Lung (tissue), 11 donors: ENCODE measurements at regions not wholly inside any gene's neighbourhood (a gene's known extent, or its start where the extent isn't known, plus 50 kb on each side); places are given as distances from the start of the nearest gene placed in this dataset.
"Not testable (repeated sequence)": the region's sequence is repeated elsewhere in the genome, so short reads cannot be mapped to it uniquely, and the experiment has no call there.

Experiments
- ATAC-seq: fragments of 200-7000 bp; cut with Tn5 transposase; one replicate; pipeline ENCODE4 v1.9.1; 2020; ENCODE audit warnings: moderate number of reproducible peaks; ENCODE audit not compliant: insufficient read depth, low FRiP score
- DNase-seq, 3 donors: peaks; one replicate each; pipeline ENCODE4 v3.0.0-alpha.2; 2013 to 2017
- H3K27ac ChIP-seq, 2 donors: one replicate each; pipeline ENCODE4 v1.5.1; 2013; ENCODE audit warnings: mild to moderate bottlenecking in 2 of 2, moderate library complexity in 2 of 2, control low read depth in 1 of 2, inconsistent platforms in 1 of 2, low read depth in 1 of 2, low read length in 1 of 2
- H3K27me3 ChIP-seq, 3 donors: one replicate each; pipeline ENCODE4 v1.5.1; 2013; ENCODE audit warnings: low read length in 2 of 3; ENCODE audit not compliant: control insufficient read depth in 3 of 3, insufficient read depth in 3 of 3
- H3K36me3 ChIP-seq, 4 donors: one replicate each; pipeline ENCODE4 v1.5.1; 2013; ENCODE audit warnings: low read length in 4 of 4, mild to moderate bottlenecking in 1 of 4, moderate library complexity in 1 of 4; ENCODE audit not compliant: control insufficient read depth in 4 of 4, insufficient read depth in 4 of 4
- H3K4me1 ChIP-seq, 5 donors: one replicate each; pipeline ENCODE4 v1.5.1; 2013; ENCODE audit warnings: low read length in 5 of 5, mild to moderate bottlenecking in 2 of 5, moderate library complexity in 1 of 5; ENCODE audit not compliant: control insufficient read depth in 5 of 5, insufficient read depth in 5 of 5
- H3K4me3 ChIP-seq: one replicate; pipeline ENCODE4 v1.5.1; 2013; ENCODE audit warnings: mild to moderate bottlenecking, control low read depth, moderate library complexity
- H3K9ac ChIP-seq, 2 donors: one replicate each; pipeline ENCODE4 v1.5.1; 2013; ENCODE audit warnings: low read length in 2 of 2, control low read depth in 1 of 2; ENCODE audit not compliant: insufficient read depth in 1 of 2
- H3K9me3 ChIP-seq, 4 donors: one replicate each; pipeline ENCODE4 v1.5.1; 2013; ENCODE audit warnings: low read length in 3 of 4, mild to moderate bottlenecking in 1 of 4, moderate library complexity in 1 of 4; ENCODE audit not compliant: control insufficient read depth in 4 of 4, insufficient read depth in 3 of 4
- WGBS, 2 donors: extraction: QIAGEN DNeasy Blood & Tissue Kit; methylation state at CpG; one replicate each; pipeline ENCODE4 v1.1.7; 2013; 5-methylcytosine and 5-hydroxymethylcytosine counted together
- TF ChIP-seq, protein P1 (sequence below): IDR thresholded peaks from 2 replicates; pipeline ENCODE4 v1.5.1; 2012; ENCODE audit warnings: mild to moderate bottlenecking; ENCODE audit errors: control extremely low read depth, extremely low read depth
- donor health status: control.
- donor health status: control.
- donor health status: Bipolar disorder and iron deficiency.
- donor health status: healthy.
- donor health status: DM: yes; HTN: yes; CAD: no.

- Histone ChIP-seq H3K36me3 (no peaks in the 10 kb centered on the region), H3K9me3 (no peaks in the 10 kb centered on the region), H3K4me1 (no peaks in the 10 kb centered on the region), H3K9ac (no peak overlapping the region), H3K27ac (no peak overlapping the region), H3K27me3 (no peaks in the 10 kb centered on the region), H3K4me3 (no peak overlapping the region)
- TF ChIP-seq, protein P1, sequence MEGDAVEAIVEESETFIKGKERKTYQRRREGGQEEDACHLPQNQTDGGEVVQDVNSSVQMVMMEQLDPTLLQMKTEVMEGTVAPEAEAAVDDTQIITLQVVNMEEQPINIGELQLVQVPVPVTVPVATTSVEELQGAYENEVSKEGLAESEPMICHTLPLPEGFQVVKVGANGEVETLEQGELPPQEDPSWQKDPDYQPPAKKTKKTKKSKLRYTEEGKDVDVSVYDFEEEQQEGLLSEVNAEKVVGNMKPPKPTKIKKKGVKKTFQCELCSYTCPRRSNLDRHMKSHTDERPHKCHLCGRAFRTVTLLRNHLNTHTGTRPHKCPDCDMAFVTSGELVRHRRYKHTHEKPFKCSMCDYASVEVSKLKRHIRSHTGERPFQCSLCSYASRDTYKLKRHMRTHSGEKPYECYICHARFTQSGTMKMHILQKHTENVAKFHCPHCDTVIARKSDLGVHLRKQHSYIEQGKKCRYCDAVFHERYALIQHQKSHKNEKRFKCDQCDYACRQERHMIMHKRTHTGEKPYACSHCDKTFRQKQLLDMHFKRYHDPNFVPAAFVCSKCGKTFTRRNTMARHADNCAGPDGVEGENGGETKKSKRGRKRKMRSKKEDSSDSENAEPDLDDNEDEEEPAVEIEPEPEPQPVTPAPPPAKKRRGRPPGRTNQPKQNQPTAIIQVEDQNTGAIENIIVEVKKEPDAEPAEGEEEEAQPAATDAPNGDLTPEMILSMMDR = no peak
- no peak for DNase-seq
- no peak for ATAC-seq
Measured at GRCh38 chr9:31185831-31186230, 1198.6 kb upstream of the ACO1 start.

GRCh38 chr9:31188496-31188895 is 1195.9 kb upstream of the ACO1 start:
- no peaks in the 10 kb centered on the region for H3K36me3 ChIP-seq
- ATAC-seq (no peak), DNase-seq (no peak)
- 61 to 66% methylated on average over 1 of the region's 1 CpG for WGBS, 2 donors
- no peak overlapping the region for H3K9ac ChIP-seq
- no peaks in the 10 kb centered on the region for H3K4me1 ChIP-seq
- TF ChIP-seq, protein P1 = no peak
- H3K9me3 ChIP-seq = no peaks in the 10 kb centered on the region
- H3K27ac ChIP-seq = no peak overlapping the region
- H3K4me3 ChIP-seq = no peak overlapping the region
- no peaks in the 10 kb centered on the region for H3K27me3 ChIP-seq

DNA sequence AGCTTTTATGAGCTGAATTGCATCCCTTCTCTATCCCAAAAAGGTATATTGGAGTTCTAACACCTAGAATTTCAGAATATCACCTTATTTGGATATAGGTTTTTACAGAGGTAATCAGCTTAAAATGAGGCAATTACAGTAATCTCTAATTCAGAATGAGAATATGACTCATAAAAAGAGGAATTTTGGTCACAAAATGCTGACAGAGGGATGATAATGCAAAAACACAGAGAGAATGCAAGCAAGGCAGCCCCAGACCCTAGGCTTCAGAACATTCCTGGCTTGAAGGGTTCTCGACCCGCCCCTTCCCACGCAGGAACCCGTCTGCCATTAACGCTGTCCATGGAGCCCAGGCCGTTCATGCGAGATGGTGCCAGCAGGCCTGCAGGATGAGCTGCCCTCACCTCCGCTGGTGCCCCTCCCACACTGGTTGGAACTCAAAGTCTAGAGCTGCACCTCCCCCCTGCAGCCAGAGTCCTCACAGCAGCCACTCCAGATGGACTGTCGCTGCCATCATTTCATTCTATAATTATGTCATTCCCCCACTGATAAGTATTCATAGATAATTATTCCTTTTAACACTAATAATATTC is 1173.4 kb upstream of the ACO1 start:
- Histone ChIP-seq H3K9ac (no peak overlapping the region), H3K4me1 (peaks cover 0 to 2% (median 0%) of the 10 kb centered on the region in 5 donors), H3K4me3 (no peak overlapping the region), H3K36me3 (no peaks in the 10 kb centered on the region), H3K27me3 (no peaks in the 10 kb centered on the region), H3K9me3 (no peaks in the 10 kb centered on the region), H3K27ac (no peak overlapping the region)
- no peak for DNase-seq
- ATAC-seq = no peak
- WGBS, 2 donors = 56 to 90% methylated on average over 9 of the region's 9 CpGs
- TF ChIP-seq, protein P1 = no peak

GRCh38 chr9:31229976-31230375 is 1154.5 kb upstream of the ACO1 start:
- not testable (repeated sequence) for DNase-seq, H3K9ac ChIP-seq, H3K4me3 ChIP-seq, H3K27me3 ChIP-seq, H3K4me1 ChIP-seq, H3K36me3 ChIP-seq, ATAC-seq, H3K27ac ChIP-seq, H3K9me3 ChIP-seq
- WGBS, 2 donors = 85 to 95% methylated on average over 4 of the region's 4 CpGs
